ENCODE measurements at regions not wholly inside any gene's neighbourhood (a gene's known extent, or its start where the extent isn't known, plus 50 kb on each side); places are given as distances from the start of the nearest gene placed in this dataset.

DNA sequence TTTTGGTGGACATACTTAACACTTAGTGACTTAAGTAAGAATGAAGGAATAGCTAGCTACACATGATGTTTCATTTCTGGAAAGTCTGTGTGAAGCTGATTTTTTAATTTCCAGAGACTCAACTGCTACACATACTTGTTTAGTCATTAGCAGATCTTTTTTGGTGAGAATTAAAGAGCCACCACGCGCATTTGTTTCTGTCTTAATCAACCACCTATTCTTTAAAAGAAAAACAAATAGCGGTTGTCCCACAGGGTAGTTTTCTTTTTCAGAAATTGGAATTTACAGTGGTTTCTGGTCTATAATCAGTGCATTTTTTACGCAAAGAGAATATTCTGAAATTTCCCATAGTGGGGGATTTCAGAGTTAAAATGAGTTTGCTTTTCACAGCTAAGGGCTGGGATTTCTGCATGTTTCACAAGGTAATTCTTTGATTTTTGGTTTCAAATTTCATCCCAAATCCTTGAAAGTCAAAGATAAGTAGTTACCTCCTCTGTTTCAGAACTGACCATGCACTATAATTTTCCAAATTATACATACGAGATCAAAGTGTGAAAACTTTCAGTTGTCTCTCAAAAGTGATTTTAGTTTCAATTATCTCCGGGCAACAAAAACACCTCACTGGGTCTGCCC, 631.0 kb upstream of the GRM7 start:
- TF ChIP-seq, protein P1, sequence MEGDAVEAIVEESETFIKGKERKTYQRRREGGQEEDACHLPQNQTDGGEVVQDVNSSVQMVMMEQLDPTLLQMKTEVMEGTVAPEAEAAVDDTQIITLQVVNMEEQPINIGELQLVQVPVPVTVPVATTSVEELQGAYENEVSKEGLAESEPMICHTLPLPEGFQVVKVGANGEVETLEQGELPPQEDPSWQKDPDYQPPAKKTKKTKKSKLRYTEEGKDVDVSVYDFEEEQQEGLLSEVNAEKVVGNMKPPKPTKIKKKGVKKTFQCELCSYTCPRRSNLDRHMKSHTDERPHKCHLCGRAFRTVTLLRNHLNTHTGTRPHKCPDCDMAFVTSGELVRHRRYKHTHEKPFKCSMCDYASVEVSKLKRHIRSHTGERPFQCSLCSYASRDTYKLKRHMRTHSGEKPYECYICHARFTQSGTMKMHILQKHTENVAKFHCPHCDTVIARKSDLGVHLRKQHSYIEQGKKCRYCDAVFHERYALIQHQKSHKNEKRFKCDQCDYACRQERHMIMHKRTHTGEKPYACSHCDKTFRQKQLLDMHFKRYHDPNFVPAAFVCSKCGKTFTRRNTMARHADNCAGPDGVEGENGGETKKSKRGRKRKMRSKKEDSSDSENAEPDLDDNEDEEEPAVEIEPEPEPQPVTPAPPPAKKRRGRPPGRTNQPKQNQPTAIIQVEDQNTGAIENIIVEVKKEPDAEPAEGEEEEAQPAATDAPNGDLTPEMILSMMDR (IDR thresholded peaks at IDR 0.05; ENCODE audit: control insufficient read depth, extremely low read depth, insufficient read depth): no peak
- H3K4me3 ChIP-seq (ENCODE audit: low read depth, low read length): no peak overlapping the region
- no peak for DNase-seq (ENCODE audit: low read depth)

DNA sequence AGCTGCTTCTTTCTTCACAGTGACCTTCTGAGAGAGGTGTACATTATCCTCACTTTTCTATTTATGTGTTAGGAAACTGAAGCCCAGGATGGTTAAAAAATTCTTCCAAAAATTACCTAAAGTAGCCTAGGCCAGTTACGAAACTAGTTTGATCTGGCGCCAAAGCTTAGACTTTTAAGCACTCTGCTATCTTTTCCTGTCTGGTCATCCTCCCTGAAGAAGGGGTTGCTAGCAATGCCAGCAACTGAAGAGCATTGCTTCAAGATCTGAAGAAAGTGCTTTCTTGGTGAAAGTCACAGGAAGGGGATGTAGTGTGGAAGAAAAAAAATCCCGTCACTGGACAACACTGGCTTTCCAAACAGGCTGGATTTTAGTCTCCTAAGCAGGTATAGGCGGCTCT, 618.8 kb upstream of the GRM7 start:
- no peak for DNase-seq (ENCODE audit: low read depth)
- TF ChIP-seq, protein P1 (IDR thresholded peaks at IDR 0.05; ENCODE audit: control insufficient read depth, extremely low read depth, insufficient read depth): no peak

DNA sequence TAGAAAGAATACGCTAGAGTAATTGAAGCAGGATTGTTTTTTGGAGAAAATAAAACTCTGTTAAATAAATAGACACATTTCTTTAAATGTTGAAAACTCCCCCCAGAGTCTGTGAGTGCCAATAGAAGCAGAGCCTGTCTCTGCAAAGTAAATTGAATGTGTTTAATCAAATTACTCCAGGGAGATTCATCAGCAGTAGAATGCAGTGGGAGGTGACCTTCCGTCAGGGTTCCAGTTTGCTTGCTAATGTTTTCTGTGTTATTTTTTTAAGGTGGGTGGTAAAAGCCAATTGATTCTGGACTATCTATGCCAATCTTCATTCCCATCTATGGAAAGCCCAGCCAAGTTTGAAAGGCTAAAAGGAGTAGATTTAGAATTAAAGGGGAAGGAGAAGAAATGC, 612.4 kb upstream of the GRM7 start:
- DNase-seq (ENCODE audit: low read depth): no peak
- TF ChIP-seq, protein P1 (IDR thresholded peaks at IDR 0.05; ENCODE audit: control insufficient read depth, extremely low read depth, insufficient read depth): no peak
- no peak overlapping the region for H3K4me3 ChIP-seq (ENCODE audit: low read depth, low read length)

More for the DNA sequence above, 618.8 kb upstream of the GRM7 start:
- no peak overlapping the region for H3K4me3 ChIP-seq (ENCODE audit: low read depth, low read length)

GRCh38 chr3:6249679-6250078, 611.2 kb upstream of the GRM7 start:
- no peak overlapping the region for H3K4me3 ChIP-seq (ENCODE audit: low read depth, low read length)
- TF ChIP-seq, protein P1 (IDR thresholded peaks at IDR 0.05; ENCODE audit: control insufficient read depth, extremely low read depth, insufficient read depth): no peak
- DNase-seq (ENCODE audit: low read depth): no peak

- TF ChIP-seq, protein P1 (IDR thresholded peaks at IDR 0.05; ENCODE audit: control insufficient read depth, extremely low read depth, insufficient read depth): no peak
- H3K4me3 ChIP-seq (ENCODE audit: low read depth, low read length): no peak overlapping the region
- DNase-seq (ENCODE audit: low read depth): no peak
Measured at GRCh38 chr3:6250167-6250566, 610.7 kb upstream of the GRM7 start.

- TF ChIP-seq, protein P1 (IDR thresholded peaks at IDR 0.05; ENCODE audit: control insufficient read depth, extremely low read depth, insufficient read depth): no peak
- DNase-seq (ENCODE audit: low read depth): no peak
- no peak overlapping the region for H3K4me3 ChIP-seq (ENCODE audit: low read depth, low read length)
Measured at GRCh38 chr3:6251612-6252400, 609.1 kb upstream of the GRM7 start.
